Large intestine (tissue), 3 donors: ENCODE measurements at regions not wholly inside any gene's neighbourhood (a gene's known extent, or its start where the extent isn't known, plus 50 kb on each side); places are given as distances from the start of the nearest gene placed in this dataset.
"Not testable (repeated sequence)": the region's sequence is repeated elsewhere in the genome, so short reads cannot be mapped to it uniquely, and the experiment has no call there.

Experiments used
- DNase-seq, 2 donors: peaks; one replicate each; pipeline versions ENCODE4 v3.0.0 to v3.0.0-alpha.2; 2013
- H3K27ac ChIP-seq: one replicate; pipeline ENCODE4 v1.5.1; 2013; ENCODE audit warnings: low read length
- H3K27me3 ChIP-seq: 2 replicates; pipeline ENCODE4 v1.6.1; 2013; ENCODE audit warnings: low read length; ENCODE audit not compliant: control insufficient read depth, insufficient read depth
- H3K36me3 ChIP-seq: 2 replicates; pipeline ENCODE4 v1.6.1; 2013; ENCODE audit warnings: low read length; ENCODE audit not compliant: control insufficient read depth, insufficient read depth
- H3K4me1 ChIP-seq: one replicate; pipeline ENCODE4 v1.6.1; 2013; ENCODE audit warnings: low read length; ENCODE audit not compliant: control insufficient read depth, insufficient read depth
- H3K4me3 ChIP-seq: one replicate; pipeline ENCODE4 v1.5.1; 2013; ENCODE audit warnings: low read length
- H3K9me3 ChIP-seq: one replicate; pipeline ENCODE4 v1.6.1; 2013; ENCODE audit warnings: mild to moderate bottlenecking, low read depth, low read length, moderate library complexity; ENCODE audit not compliant: control insufficient read depth
- WGBS: methylation state at CpG from one replicate; pipeline ENCODE4 v1.1.5; 2013; ENCODE audit warnings: low lambda C conversion rate; ENCODE audit not compliant: insufficient coverage; 5-methylcytosine and 5-hydroxymethylcytosine counted together

DNA sequence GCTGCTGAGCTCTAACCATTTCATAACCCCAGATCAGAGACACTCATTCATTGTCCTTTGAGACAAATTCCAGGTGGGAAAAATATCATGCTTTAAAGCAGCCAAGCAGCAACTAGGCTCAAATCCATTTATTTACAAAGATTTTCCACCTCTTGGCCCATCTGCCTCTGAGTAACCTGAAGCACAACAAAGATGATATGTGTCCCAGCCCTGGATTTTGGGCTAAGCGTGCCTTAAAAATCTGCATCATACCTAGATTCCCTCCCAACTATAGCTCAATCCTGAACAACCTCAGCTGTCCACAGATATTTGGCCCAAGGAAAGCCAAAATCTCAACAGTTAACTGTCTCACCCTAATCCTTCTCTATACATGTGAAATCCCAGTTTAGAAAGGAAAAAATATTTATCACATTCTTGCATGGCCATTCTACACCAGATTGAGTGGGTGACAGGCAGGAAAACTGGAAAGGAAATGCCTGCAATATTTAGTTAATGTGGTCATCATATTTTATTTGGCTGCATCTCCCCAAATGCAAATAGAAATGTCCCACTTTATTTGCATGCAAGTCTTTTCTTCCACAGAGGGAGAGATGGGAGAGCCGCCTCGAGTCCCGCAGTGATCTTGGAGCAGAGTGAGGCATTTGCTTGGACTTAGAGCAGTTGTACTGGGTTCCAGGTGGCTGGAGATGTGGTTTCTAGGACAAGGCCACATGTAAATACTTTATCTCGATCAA is 146.4 kb upstream of the EOLA2 start:
- H3K9me3 ChIP-seq: no peaks in the 10 kb centered on the region
- H3K4me3 ChIP-seq: no peak overlapping the region
- H3K36me3 ChIP-seq: no peaks in the 10 kb centered on the region
- no peak for DNase-seq
- WGBS: no CpG with 5 or more reads among the region's 5 CpGs
- H3K27me3 ChIP-seq: no peaks in the 10 kb centered on the region
- no peaks in the 10 kb centered on the region for H3K4me1 ChIP-seq
- no peak overlapping the region for H3K27ac ChIP-seq

DNA sequence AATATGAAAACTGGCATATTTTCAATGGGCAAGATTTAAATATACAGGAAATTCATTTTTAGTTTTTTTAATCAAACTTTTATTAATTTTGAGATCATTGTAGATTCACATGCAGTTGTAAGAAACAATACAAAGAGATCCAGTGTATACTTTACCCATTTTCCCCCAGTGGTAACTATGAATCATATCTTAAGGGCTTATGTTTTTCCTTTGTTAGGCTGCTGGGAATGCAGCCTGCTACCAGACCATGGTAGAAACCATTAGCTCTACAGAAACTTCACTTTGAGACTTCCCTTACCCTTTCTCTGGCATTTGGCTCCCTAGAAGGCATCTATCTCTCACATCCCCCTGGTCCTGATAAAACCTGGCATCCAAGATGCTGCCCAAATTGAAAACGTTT is 147.6 kb upstream of the EOLA2 start:
- Histone ChIP-seq H3K27ac (no peak overlapping the region), H3K9me3 (no peaks in the 10 kb centered on the region), H3K36me3 (no peaks in the 10 kb centered on the region), H3K4me3 (no peak overlapping the region), H3K4me1 (no peaks in the 10 kb centered on the region), H3K27me3 (no peaks in the 10 kb centered on the region)
- WGBS: no CpG with 5 or more reads among the region's 1 CpG
- no peak for DNase-seq

DNA sequence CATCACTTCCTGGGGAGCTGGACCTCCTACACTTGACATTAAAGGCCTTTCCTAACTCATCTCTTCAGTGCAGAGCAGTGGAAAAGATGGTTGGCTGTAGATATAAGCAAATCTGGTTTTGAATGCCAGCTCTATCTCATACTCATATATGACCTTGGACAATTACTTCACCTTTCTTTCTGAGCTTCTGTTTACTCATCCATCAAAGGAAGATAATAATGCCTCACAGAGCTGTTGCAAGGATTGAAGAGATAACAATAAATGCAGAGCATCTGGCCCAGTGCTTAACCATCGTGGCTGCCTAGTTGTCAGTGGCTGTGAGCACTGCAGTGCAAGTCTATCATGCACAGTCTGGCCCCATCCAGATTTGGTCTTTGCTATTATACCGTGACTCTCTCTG is 148.1 kb upstream of the EOLA2 start:
- Histone ChIP-seq H3K27ac (no peak overlapping the region), H3K4me1 (no peaks in the 10 kb centered on the region), H3K27me3 (no peaks in the 10 kb centered on the region), H3K9me3 (no peaks in the 10 kb centered on the region), H3K4me3 (no peak overlapping the region), H3K36me3 (no peaks in the 10 kb centered on the region)
- WGBS: no CpG with 5 or more reads among the region's 2 CpGs
- no peak for DNase-seq

DNA sequence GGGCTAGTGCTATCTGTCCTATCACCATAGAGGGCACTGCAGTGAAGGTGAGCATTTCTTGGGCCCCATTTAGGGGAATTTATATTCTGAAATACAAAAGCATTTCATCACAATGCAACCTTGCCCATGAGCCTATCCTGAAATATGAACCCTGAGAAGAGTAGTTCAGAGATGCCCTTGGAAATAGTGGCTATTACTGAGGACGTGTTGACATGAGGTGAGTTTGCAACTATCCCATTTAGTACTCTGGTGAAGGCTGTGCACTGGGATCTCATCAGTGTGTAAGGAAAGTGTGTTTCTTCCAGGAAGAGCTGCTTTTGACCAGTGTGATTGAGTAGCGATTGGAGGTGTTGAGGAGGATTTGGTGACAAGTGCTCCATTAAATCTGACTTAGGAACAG is 149.3 kb upstream of the EOLA2 start:
- Histone ChIP-seq H3K4me1 (no peaks in the 10 kb centered on the region), H3K4me3 (no peak overlapping the region), H3K27me3 (no peaks in the 10 kb centered on the region), H3K27ac (no peak overlapping the region), H3K9me3 (no peaks in the 10 kb centered on the region), H3K36me3 (no peaks in the 10 kb centered on the region)
- WGBS: no CpG with 5 or more reads among the region's 2 CpGs
- DNase-seq: no peak

DNA sequence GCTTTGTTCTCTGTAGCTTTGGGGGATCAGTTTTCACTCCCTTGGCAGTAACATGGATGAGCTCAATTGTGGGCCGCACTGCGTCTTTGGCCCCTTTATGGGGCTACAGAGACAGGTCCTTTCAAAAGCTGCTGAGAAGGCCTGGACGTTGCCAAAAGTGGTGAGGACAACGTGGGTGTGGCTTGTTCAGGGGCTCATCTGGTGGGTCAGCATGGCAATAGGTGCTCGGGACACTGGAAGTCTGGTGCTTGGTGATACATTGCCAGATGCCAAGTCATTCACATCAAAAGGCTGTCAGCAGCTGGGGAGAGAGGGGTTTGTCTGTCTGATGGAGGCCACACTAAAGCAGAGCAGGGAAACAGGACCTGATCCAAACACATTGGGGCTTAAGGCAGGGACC is 149.8 kb upstream of the EOLA2 start:
- Histone ChIP-seq H3K4me1 (no peaks in the 10 kb centered on the region), H3K9me3 (no peaks in the 10 kb centered on the region), H3K36me3 (no peaks in the 10 kb centered on the region), H3K27me3 (no peaks in the 10 kb centered on the region), H3K27ac (no peak overlapping the region), H3K4me3 (no peak overlapping the region)
- no CpG with 5 or more reads among the region's 5 CpGs for WGBS
- no peak for DNase-seq

DNA sequence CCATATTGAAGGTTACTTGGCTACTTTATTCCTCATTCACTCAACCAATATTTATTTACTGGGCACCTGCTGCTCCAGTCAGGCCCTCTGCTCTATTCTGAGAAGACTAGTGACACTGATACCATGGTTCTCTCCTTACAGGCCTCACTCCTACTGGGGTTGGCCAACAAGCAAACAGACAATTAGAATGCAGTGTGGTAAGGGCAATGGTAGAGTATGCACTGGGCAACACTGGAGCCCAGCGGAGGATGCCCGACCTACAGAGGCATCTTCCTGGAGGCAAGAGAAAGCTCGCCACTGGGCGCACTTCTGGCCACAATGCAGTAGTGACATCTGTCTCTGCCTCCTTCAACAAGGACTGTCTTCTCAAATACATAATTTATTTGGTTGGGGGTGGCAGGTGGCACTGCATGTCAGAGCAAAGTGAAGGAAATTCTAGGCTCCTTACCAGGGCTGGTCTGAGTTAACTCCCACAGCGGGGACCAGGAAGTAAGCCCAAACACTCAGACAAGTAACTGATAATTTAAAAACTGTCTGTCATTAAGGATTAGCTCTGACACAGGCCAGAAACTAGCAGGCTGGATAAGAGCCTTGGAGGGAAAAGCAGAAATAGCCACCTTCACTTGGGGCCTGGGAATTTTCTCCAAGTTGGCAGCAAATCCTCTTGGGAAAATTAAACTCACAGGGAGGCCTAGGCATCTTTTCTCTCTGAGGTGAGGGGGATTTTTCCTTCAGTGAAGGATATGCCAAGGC is 150.7 kb upstream of the EOLA2 start:
- no peaks in the 10 kb centered on the region for H3K36me3 ChIP-seq
- WGBS: no CpG with 5 or more reads among the region's 5 CpGs
- H3K27ac ChIP-seq: no peak overlapping the region
- H3K4me1 ChIP-seq: no peaks in the 10 kb centered on the region
- no peaks in the 10 kb centered on the region for H3K27me3 ChIP-seq
- H3K9me3 ChIP-seq: no peaks in the 10 kb centered on the region
- DNase-seq: no peak
- no peak overlapping the region for H3K4me3 ChIP-seq

DNA sequence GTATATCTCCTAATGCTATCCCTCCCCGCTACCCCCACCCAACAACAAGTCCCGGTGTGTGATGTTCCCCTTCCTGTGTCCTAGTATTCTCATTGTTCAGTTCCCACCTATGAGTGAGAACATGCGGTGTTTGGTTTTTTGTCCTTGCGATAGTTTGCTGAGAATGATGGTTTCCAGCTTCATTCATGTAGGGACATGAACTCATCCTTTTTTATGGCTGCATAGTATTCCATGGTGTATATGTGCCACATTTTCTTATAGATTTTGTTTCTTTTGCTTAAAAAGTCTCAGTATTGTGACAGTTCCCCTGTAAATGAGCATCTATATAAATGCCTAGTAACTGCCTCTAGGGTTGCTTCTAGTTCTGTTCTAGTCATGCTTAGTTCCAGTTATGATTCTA is 153.0 kb upstream of the EOLA2 start:
- no CpG with 5 or more reads among the region's 4 CpGs for WGBS
- not testable (repeated sequence) for H3K9me3 ChIP-seq, H3K36me3 ChIP-seq, H3K27me3 ChIP-seq, H3K4me3 ChIP-seq, H3K4me1 ChIP-seq, DNase-seq, H3K27ac ChIP-seq

DNA sequence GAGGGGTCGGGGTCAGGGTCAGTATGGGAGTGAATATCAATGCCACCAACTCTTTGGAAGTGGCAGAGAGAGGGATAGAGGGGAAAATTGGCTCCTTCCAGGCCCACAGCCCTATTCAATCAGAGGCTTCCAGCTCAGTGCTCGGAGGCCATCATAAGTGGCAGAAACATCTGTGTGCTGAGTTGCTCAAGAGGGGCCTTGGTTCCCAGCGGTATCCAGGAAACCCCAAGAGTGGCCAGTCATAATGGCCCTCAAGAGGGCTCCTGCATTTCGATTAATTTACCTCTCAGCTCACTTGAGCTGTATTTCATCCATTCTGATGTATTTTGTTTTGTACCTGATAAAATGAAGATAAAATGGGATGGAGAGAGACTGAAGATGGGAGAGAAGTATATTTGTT is 154.3 kb upstream of the EOLA2 start:
- H3K9me3 ChIP-seq: no peaks in the 10 kb centered on the region
- DNase-seq: no peak
- WGBS: no CpG with 5 or more reads among the region's 4 CpGs
- H3K27ac ChIP-seq: no peak overlapping the region
- H3K27me3 ChIP-seq: no peaks in the 10 kb centered on the region
- H3K36me3 ChIP-seq: no peaks in the 10 kb centered on the region
- no peak overlapping the region for H3K4me3 ChIP-seq
- H3K4me1 ChIP-seq: no peaks in the 10 kb centered on the region

DNA sequence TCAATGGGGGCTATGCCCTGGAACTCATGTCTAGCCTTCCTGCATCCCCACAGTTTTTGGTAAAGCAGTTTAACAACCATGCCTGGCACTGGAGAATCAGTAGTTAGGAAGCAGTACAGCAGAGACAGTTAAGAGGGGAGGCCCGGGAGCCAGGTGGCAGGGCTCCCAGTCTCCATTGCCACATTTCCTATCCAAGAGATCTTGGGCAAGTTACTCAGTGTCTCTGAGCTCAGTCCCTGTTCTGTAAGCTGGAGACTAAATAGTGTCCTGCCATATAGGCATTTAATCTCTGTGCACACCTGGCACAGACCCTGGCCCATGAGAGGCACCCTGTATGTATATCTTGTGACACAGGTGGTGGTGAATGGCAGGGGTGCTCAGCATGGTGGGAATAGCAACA is 156.1 kb upstream of the EOLA2 start:
- DNase-seq: no peak
- Histone ChIP-seq H3K27me3 (no peaks in the 10 kb centered on the region), H3K27ac (no peak overlapping the region), H3K4me1 (no peaks in the 10 kb centered on the region), H3K36me3 (no peaks in the 10 kb centered on the region), H3K9me3 (no peaks in the 10 kb centered on the region), H3K4me3 (no peak overlapping the region)
- WGBS: no CpG with 5 or more reads among the region's 1 CpG

DNA sequence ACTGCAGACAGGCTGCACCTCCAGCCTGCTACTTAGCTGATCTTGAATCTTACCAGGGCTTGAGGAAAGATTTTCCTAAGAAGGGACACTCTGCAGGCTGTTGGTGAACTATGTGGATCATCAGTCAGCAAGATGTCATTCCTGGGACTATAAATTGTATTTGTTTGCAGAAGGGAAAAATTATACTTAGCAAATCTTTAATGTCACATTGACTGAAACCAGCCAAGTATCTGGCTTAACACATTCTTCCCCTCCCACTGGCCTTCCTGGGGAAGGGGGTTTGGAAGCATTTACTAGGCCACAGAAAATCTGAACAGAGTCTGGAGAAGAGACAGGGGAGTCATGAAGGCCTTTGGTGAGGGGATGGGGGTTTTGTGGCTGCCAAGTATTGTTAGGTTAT is 156.7 kb upstream of the EOLA2 start:
- no peaks in the 10 kb centered on the region for H3K9me3 ChIP-seq
- H3K4me3 ChIP-seq: no peak overlapping the region
- no peak overlapping the region for H3K27ac ChIP-seq
- no peak for DNase-seq
- H3K36me3 ChIP-seq: no peaks in the 10 kb centered on the region
- no peaks in the 10 kb centered on the region for H3K4me1 ChIP-seq
- no peaks in the 10 kb centered on the region for H3K27me3 ChIP-seq

DNA sequence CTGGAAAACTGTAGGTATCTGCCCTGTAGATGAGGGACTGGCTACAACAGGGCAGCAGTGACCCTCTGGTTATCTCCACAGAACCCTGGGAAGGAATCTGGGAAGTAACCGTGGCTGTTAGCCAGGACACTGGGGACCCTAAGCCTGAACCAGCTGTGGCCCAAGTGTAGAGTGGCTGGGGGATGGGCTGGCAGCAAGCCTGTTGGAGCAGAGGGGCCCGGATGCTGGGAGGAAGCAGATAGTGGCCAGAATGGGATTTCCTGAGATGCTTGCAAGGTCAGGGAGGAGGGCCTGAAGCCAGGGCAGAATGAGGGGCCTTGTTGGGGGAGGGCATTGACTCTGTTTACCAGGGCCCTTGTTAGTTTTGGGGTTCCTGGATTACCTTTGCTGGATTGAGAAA is 161.0 kb upstream of the EOLA2 start:
- no peaks in the 10 kb centered on the region for H3K36me3 ChIP-seq
- no peaks in the 10 kb centered on the region for H3K27me3 ChIP-seq
- WGBS: no CpG with 5 or more reads among the region's 2 CpGs
- H3K27ac ChIP-seq: no peak overlapping the region
- no peaks in the 10 kb centered on the region for H3K4me1 ChIP-seq
- H3K4me3 ChIP-seq: no peak overlapping the region
- no peak for DNase-seq
- H3K9me3 ChIP-seq: no peaks in the 10 kb centered on the region
